ENCODE measurements at regions not wholly inside any gene's neighbourhood (a gene's known extent, or its start where the extent isn't known, plus 50 kb on each side); places are given as distances from the start of the nearest gene placed in this dataset.

DNA sequence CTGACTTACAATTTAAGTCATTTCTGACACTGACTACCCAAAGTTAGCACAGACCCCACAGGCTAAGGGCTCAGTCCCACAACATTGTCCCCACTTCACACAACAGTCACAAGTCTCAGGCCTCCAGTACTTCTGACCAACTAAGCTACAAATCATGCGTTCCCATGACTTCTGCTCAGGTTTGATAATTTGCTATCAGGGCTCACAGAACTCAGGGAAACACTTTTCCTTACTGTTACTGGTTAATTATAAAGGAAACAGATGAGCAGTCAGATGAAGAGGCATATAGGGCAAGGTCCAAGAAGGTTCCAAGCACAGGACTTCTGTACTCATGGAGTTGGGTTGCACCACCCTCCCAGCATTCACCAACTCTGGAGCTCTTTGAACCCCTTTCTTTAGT is 151.2 kb upstream of the TNR start:
- Mint-ChIP-seq H3K36me3 (no peaks in the 10 kb centered on the region), H3K9me3 (peaks cover 1% of the 10 kb centered on the region), H3K27ac (no peak overlapping the region), H3K4me1 (no peaks in the 10 kb centered on the region), H3K27me3 (no peaks in the 10 kb centered on the region), H3K4me3 (no peak overlapping the region)
- ATAC-seq (ENCODE audit: low read depth) (no peak), DNase-seq (ENCODE audit: low spot score in 2 of 2) (no peak)

GRCh38 chr1:175893192-175893591 is 149.8 kb upstream of the TNR start:
- Mint-ChIP-seq H3K4me3 (no peak overlapping the region), H3K27ac (no peak overlapping the region), H3K9me3 (peaks cover 1% of the 10 kb centered on the region), H3K4me1 (peaks cover 3% of the 10 kb centered on the region), H3K36me3 (no peaks in the 10 kb centered on the region), H3K27me3 (peaks cover 3% of the 10 kb centered on the region)
- no peak for DNase-seq (ENCODE audit: low spot score in 2 of 2)
- ATAC-seq (ENCODE audit: low read depth): no peak

DNA sequence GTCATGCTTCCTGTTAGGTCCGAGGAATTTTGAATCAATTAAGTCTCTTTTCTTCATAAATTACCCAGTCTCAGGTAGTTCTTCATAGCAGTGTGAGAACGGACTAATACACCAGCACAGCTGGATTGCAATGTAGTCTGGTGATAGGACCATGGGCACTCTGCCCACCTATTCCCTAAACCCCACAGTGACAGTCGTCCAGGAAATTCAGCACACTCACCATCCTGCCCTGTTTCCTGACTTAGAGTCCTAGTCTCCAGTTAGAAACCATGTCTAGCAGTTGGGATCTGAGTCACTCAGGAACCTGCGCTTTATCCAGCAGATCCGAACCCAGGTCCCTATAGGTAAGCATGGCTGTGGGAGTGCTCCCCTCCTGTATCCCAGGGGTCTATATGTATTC is 149.3 kb upstream of the TNR start:
- H3K9me3 Mint-ChIP-seq: peaks cover 1% of the 10 kb centered on the region
- H3K27ac Mint-ChIP-seq: no peak overlapping the region
- peaks cover 3% of the 10 kb centered on the region for H3K4me1 Mint-ChIP-seq
- DNase-seq (ENCODE audit: low spot score in 2 of 2) (no peak), ATAC-seq (ENCODE audit: low read depth) (no peak)
- no peak overlapping the region for H3K4me3 Mint-ChIP-seq
- H3K36me3 Mint-ChIP-seq: no peaks in the 10 kb centered on the region
- peaks cover 3% of the 10 kb centered on the region for H3K27me3 Mint-ChIP-seq

- no peaks in the 10 kb centered on the region for H3K36me3 Mint-ChIP-seq
- ATAC-seq (ENCODE audit: low read depth) (no peak), DNase-seq (ENCODE audit: low spot score in 2 of 2) (no peak)
- peaks cover 1% of the 10 kb centered on the region for H3K9me3 Mint-ChIP-seq
- H3K4me1 Mint-ChIP-seq: peaks cover 3% of the 10 kb centered on the region
- H3K27me3 Mint-ChIP-seq: peaks cover 3% of the 10 kb centered on the region
- H3K4me3 Mint-ChIP-seq: no peak overlapping the region
- H3K27ac Mint-ChIP-seq: no peak overlapping the region
These were observed 148.5 kb upstream of the TNR start for GRCh38 chr1:175891783-175892309.

DNA sequence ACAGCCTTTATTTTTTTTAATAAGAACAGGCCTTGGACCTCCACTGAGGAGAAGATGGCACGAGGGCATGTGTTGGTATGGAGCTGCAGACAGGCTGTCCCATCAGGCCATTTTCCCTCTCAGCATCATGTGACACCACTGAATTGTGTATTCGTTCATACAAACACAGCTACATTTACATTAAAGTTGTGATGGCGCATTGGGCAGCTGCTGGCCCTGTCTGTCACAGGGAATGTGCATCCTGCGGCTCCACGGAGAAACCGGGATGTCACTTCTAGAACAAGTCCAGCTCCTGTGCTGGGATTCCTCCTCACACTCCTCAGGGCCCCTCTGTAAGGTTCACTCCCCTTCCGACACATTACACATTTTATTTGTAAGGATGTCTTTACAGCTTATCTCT is 147.6 kb upstream of the TNR start:
- Mint-ChIP-seq H3K36me3 (no peaks in the 10 kb centered on the region), H3K4me3 (no peak overlapping the region), H3K27ac (no peak overlapping the region), H3K9me3 (peaks cover 1% of the 10 kb centered on the region), H3K27me3 (peaks cover 3% of the 10 kb centered on the region), H3K4me1 (peaks cover 3% of the 10 kb centered on the region)
- DNase-seq (ENCODE audit: low spot score in 2 of 2) (no peak), ATAC-seq (ENCODE audit: low read depth) (no peak)

DNA sequence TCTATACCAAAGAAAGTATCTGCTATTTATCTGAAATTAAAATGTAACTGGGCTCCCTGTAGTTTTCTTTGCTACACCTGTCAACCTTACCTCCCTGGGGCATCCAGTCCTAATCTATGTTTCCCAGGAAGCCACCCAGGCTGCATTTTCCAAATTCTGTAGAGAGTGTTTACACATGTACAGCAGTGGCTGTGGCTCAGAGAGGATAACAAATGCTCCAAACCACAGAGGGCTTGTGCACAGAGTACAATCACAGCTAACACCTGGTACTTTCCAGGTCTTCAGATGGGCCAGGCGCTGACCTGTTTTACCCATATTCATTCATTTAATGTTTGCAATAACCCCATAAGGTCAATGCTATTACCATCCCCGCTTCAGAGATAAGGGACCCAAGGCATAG is 146.5 kb upstream of the TNR start:
- Mint-ChIP-seq H3K36me3 (no peaks in the 10 kb centered on the region), H3K9me3 (no peaks in the 10 kb centered on the region), H3K27me3 (peaks cover 3% of the 10 kb centered on the region), H3K4me1 (peaks cover 3% of the 10 kb centered on the region), H3K4me3 (no peak overlapping the region), H3K27ac (no peak overlapping the region)
- no peak for ATAC-seq (ENCODE audit: low read depth)
- DNase-seq (ENCODE audit: low spot score in 2 of 2): no peak

DNA sequence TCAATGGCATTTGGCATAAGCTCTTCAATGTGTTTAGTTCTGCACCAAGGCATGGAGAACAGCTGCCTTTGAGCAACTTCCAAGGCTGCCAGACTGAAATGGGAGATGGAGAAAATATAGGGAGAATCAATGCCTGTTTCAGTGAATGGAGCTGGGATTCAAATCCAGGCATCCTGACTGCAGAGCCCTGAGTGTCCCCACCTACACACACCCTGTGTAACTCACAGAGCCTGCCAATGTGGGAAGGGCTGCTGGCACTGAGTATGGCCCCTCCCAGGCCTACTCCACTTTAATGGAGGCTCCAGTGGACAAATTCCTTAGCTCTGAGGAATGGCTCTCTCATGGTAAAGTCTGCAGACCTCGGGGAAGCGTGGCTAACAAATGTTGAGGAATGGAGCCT is 145.6 kb upstream of the TNR start:
- Mint-ChIP-seq H3K4me1 (peaks cover 3% of the 10 kb centered on the region), H3K9me3 (no peaks in the 10 kb centered on the region), H3K4me3 (no peak overlapping the region), H3K27ac (no peak overlapping the region), H3K27me3 (peaks cover 3% of the 10 kb centered on the region), H3K36me3 (no peaks in the 10 kb centered on the region)
- ATAC-seq (ENCODE audit: low read depth) (no peak), DNase-seq (ENCODE audit: low spot score in 2 of 2) (no peak)

- no peak overlapping the region for H3K27ac Mint-ChIP-seq
- H3K27me3 Mint-ChIP-seq: peaks cover 3% of the 10 kb centered on the region
- H3K4me3 Mint-ChIP-seq: no peak overlapping the region
- H3K36me3 Mint-ChIP-seq: no peaks in the 10 kb centered on the region
- DNase-seq (ENCODE audit: low spot score in 2 of 2) (peak in 1 of 2 donors; percentile 17), ATAC-seq (ENCODE audit: low read depth) (peak; percentile 53)
- no peaks in the 10 kb centered on the region for H3K9me3 Mint-ChIP-seq
- peaks cover 3% of the 10 kb centered on the region for H3K4me1 Mint-ChIP-seq
These were observed 144.6 kb upstream of the TNR start for GRCh38 chr1:175887981-175888428.

DNA sequence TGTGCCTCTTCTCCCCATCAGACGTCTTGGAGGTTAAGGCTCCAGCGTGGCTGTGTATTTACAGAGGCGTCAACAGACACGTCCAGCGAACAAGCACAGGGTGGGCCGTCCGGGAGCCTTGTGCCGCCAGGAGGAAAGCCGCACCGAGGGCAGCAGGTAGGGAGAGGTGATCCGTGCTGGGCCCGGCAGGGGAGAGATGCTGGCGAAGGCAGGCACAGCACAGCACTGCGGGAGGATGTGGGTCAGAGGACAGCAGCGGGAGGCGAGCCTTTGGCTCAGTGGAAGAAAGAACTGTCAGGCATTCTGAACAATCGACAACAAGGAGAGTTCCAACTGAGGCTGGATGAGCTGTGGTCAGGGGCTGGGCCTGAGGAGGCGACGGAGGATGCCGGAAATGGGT is 144.1 kb upstream of the TNR start:
- DNase-seq (ENCODE audit: low spot score in 2 of 2): no peak
- no peak overlapping the region for H3K27ac Mint-ChIP-seq
- no peak overlapping the region for H3K4me3 Mint-ChIP-seq
- no peaks in the 10 kb centered on the region for H3K9me3 Mint-ChIP-seq
- peaks cover 3% of the 10 kb centered on the region for H3K4me1 Mint-ChIP-seq
- no peak for ATAC-seq (ENCODE audit: low read depth)
- peaks cover 3% of the 10 kb centered on the region for H3K27me3 Mint-ChIP-seq
- H3K36me3 Mint-ChIP-seq: no peaks in the 10 kb centered on the region

DNA sequence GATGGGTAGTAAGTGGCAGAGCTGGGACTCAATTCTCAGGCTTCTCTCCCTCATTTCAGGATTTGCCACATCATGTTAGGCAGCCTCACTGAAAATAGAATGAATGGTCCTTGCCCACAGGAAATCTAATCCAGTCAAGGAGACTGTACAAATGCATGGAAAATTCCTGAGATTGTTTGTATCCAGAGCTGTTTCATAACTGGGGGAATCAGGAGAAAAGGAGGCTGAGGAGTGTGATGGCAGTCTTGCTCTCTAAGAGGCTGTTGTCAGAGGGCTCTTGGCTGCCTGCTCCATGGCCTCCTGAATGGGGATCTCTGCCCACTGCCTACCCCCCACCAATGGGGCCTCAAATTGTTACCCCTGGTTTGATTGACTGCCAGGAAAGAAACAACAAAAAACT is 141.9 kb upstream of the TNR start:
- Mint-ChIP-seq H3K4me1 (peaks cover 3% of the 10 kb centered on the region), H3K36me3 (no peaks in the 10 kb centered on the region), H3K27ac (no peak overlapping the region), H3K4me3 (no peak overlapping the region), H3K9me3 (no peaks in the 10 kb centered on the region), H3K27me3 (peaks cover 3% of the 10 kb centered on the region)
- no peak for DNase-seq (ENCODE audit: low spot score in 2 of 2)
- ATAC-seq (ENCODE audit: low read depth): no peak

GRCh38 chr1:175884369-175884768 is 141.0 kb upstream of the TNR start:
- Mint-ChIP-seq H3K9me3 (no peaks in the 10 kb centered on the region), H3K36me3 (no peaks in the 10 kb centered on the region), H3K27ac (no peak overlapping the region), H3K4me1 (peaks cover 3% of the 10 kb centered on the region), H3K27me3 (peaks cover 5% of the 10 kb centered on the region), H3K4me3 (no peak overlapping the region)
- no peak for DNase-seq (ENCODE audit: low spot score in 2 of 2)
- no peak for ATAC-seq (ENCODE audit: low read depth)

GRCh38 chr1:175882192-175882591 is 138.8 kb upstream of the TNR start:
- Mint-ChIP-seq H3K27me3 (peaks cover 2% of the 10 kb centered on the region), H3K27ac (no peak overlapping the region), H3K9me3 (no peaks in the 10 kb centered on the region), H3K4me3 (no peak overlapping the region), H3K36me3 (no peaks in the 10 kb centered on the region), H3K4me1 (no peaks in the 10 kb centered on the region)
- ATAC-seq (ENCODE audit: low read depth) (no peak), DNase-seq (ENCODE audit: low spot score in 2 of 2) (no peak)

- H3K27me3 Mint-ChIP-seq: peaks cover 2% of the 10 kb centered on the region
- no peak for DNase-seq (ENCODE audit: low spot score in 2 of 2)
- H3K4me3 Mint-ChIP-seq: no peak overlapping the region
- ATAC-seq (ENCODE audit: low read depth): no peak
- no peaks in the 10 kb centered on the region for H3K36me3 Mint-ChIP-seq
- no peaks in the 10 kb centered on the region for H3K4me1 Mint-ChIP-seq
- H3K27ac Mint-ChIP-seq: no peak overlapping the region
- H3K9me3 Mint-ChIP-seq: no peaks in the 10 kb centered on the region
These were observed 138.0 kb upstream of the TNR start for GRCh38 chr1:175881246-175881976.

DNA sequence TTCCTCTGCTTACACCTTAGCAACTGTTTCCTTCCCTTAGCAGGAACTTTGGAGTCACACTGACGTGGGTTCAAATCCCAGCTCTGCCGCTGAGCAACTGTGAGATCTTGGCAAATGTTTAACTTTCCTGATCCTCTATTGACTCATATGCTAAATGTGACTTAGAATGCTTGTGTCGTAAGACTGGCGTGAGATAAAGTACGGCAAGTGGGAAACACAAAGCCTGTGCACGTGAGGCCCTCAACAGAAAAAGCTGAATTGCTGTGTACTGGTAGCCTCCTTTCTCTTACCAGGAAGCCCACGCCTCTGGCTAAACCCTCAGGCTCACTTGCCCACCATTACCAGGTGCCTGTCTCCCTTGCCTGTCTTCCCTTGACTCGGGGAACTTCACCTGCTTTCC is 135.4 kb upstream of the TNR start:
- Mint-ChIP-seq H3K4me3 (no peak overlapping the region), H3K4me1 (no peaks in the 10 kb centered on the region), H3K27me3 (peaks cover 2% of the 10 kb centered on the region), H3K27ac (no peak overlapping the region), H3K36me3 (no peaks in the 10 kb centered on the region), H3K9me3 (no peaks in the 10 kb centered on the region)
- no peak for ATAC-seq (ENCODE audit: low read depth)
- no peak for DNase-seq (ENCODE audit: low spot score in 2 of 2)

Measured in memory B cell (primary cell).